ENCODE measurements at regions not wholly inside any gene's neighbourhood (a gene's known extent, or its start where the extent isn't known, plus 50 kb on each side); places are given as distances from the start of the nearest gene placed in this dataset.
A peak's percentile ranks its signal among the peaks of the same experiment; 100 is the strongest.

DNA sequence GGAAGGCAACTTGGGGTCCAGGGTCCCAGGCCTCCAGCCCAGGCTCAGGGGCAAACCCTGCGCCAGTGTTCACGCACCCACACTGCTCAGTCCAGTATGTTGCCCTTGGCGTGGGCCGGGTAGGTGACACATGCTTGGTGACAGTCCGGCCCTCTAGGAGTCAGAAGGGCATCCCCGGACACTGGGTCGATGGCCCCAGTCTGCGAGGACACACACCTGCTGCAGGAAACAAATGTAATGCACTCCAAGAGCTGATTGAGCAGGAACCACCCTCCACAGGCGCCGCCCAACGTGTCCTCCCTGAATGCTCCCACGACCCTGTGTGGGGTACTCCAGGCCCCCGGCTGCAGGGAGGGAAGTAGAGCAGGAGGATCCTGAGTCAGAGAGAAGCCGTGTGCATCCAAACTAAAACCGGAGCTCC, 160.7 kb downstream of the DLL1 start:
- H3K36me3 ChIP-seq, result no peaks in the 10 kb centered on the region
- TF ChIP-seq, protein P1, sequence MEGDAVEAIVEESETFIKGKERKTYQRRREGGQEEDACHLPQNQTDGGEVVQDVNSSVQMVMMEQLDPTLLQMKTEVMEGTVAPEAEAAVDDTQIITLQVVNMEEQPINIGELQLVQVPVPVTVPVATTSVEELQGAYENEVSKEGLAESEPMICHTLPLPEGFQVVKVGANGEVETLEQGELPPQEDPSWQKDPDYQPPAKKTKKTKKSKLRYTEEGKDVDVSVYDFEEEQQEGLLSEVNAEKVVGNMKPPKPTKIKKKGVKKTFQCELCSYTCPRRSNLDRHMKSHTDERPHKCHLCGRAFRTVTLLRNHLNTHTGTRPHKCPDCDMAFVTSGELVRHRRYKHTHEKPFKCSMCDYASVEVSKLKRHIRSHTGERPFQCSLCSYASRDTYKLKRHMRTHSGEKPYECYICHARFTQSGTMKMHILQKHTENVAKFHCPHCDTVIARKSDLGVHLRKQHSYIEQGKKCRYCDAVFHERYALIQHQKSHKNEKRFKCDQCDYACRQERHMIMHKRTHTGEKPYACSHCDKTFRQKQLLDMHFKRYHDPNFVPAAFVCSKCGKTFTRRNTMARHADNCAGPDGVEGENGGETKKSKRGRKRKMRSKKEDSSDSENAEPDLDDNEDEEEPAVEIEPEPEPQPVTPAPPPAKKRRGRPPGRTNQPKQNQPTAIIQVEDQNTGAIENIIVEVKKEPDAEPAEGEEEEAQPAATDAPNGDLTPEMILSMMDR (IDR thresholded peaks at IDR 0.05; ENCODE audit: low read depth, low read length), result no peak
- no peak overlapping the region for H3K4me3 ChIP-seq
- no peak for DNase-seq (ENCODE audit: low read depth in 1 of 2, low spot score in 1 of 2)
- H3K27ac ChIP-seq, result no peak overlapping the region
- H3K9me3 ChIP-seq (ENCODE audit: low read depth), result no peaks in the 10 kb centered on the region
- no peaks in the 10 kb centered on the region for H3K4me1 ChIP-seq (ENCODE audit: low read depth)
- no peaks in the 10 kb centered on the region for H3K27me3 ChIP-seq

DNA sequence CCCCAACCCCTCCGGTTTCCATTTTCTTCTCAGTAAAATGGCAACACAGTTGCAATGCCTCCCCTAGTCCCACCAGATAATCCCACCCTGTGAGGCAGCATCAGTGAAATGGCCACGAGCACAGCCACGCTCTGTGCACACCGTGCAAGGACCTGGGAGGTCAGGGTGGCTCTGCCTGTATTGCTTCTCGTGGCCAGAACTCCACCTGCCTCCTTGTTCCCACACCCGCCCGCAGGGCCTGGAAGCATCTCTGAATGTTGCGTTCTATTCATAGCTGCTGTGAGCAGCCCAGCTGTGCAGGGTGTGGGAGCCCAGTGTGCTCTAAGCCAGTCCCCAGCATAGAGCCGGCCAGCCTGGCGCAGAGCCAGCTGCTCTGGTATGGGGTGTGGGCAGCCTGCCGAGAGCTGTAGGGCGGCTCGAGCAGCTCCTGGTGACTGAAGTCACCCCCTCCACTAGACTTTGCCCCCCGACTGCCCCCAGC, 161.1 kb downstream of the DLL1 start:
- Histone ChIP-seq H3K9me3 (ENCODE audit: low read depth) (no peaks in the 10 kb centered on the region), H3K27me3 (no peaks in the 10 kb centered on the region), H3K4me3 (no peak overlapping the region), H3K36me3 (no peaks in the 10 kb centered on the region), H3K4me1 (ENCODE audit: low read depth) (no peaks in the 10 kb centered on the region), H3K27ac (no peak overlapping the region)
- TF ChIP-seq, protein P1 (IDR thresholded peaks at IDR 0.05; ENCODE audit: low read depth, low read length), result no peak
- DNase-seq (ENCODE audit: low read depth in 1 of 2, low spot score in 1 of 2), result peak; percentile 38 to 69

DNA sequence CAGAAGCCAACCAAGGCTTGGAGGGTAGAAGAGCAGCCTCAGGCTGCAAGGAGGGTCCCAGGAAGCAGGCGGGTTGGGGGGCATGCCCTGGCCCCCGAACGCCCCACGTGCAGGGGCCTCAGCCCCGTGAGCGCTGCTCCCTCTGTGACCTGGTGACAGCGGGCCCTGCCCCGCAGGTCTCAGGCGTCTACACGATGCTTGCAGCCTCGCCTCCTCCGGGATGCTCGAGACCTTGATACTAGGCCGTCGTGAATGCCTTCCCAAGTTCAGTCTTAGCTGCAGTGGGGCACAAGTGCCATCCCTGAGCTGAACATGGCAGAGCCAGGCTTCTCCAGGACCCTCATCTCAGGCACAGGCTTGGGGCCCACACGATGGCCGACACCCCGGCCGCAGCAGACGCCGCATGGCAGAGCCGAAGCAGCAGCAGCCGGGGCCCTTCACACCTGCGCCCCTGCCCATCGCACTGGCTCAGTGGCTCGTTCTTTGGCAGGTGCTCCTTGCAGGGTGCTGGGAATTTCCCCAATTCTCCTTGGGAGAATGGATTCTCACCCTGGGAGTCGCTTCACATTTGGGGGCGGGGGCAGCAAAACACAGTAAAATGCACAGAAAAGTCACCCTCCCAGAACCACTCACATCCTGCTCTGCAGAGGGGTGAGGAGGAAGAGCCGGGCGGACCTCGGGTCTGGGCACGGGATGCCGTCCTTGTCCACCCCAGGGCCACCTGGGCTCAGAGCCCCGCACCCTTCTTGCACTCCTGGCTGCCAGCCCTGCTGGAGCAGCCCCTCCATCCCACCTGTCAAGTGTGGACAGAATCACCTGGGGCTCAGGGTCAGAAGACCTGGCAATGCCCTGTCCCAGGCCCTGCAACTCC, 161.8 kb downstream of the DLL1 start:
- H3K4me1 ChIP-seq (ENCODE audit: low read depth), result no peaks in the 10 kb centered on the region
- no peak for DNase-seq (ENCODE audit: low read depth in 1 of 2, low spot score in 1 of 2)
- no peak overlapping the region for H3K27ac ChIP-seq
- H3K36me3 ChIP-seq, result no peaks in the 10 kb centered on the region
- H3K9me3 ChIP-seq (ENCODE audit: low read depth), result no peaks in the 10 kb centered on the region
- TF ChIP-seq, protein P1 (IDR thresholded peaks at IDR 0.05; ENCODE audit: low read depth, low read length), result no peak
- H3K4me3 ChIP-seq, result no peak overlapping the region
- no peaks in the 10 kb centered on the region for H3K27me3 ChIP-seq

DNA sequence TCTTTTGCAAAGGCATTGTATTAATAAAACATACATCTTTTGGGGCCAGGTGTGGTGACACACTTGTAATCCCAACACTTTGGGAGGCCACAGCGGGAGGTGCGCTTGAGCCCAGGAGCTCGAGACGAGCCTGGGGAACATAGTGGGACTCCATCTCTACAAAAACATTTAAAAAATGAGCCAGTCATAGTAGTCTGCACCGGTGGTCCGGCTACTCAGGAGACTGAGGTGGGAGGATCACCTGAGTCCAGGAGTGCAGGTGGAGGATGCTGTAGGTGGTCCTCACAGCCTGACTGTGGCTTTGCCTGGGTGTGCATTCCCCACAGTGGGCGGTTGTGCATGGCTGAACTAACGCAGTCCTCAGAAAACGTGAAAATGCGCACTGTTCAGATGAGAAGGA, 162.5 kb downstream of the DLL1 start:
- H3K9me3 ChIP-seq (ENCODE audit: low read depth), result no peaks in the 10 kb centered on the region
- H3K27me3 ChIP-seq, result no peaks in the 10 kb centered on the region
- DNase-seq (ENCODE audit: low read depth in 1 of 2, low spot score in 1 of 2), result no peak
- no peaks in the 10 kb centered on the region for H3K4me1 ChIP-seq (ENCODE audit: low read depth)
- TF ChIP-seq, protein P1 (IDR thresholded peaks at IDR 0.05; ENCODE audit: low read depth, low read length), result no peak
- no peak overlapping the region for H3K27ac ChIP-seq
- no peak overlapping the region for H3K4me3 ChIP-seq
- H3K36me3 ChIP-seq, result no peaks in the 10 kb centered on the region

DNA sequence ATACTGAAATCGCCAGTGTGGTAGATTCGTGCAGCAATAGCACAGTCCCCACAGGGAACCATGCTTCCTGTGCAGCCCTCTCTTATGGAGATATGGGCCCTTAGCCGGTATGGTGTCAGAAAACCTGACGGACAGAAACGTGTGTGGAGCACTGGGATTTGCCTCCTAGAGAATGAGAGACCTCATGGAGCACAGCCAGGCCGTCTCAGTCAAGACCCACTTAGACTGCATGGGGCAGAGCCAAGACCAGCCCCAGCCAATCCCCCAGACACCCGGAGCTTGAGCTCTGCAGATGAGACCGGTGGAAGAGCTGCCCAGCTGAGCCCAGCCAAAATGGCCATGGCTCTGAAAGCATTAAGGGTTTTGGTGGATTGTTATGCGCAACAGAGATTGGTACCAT, 163.7 kb downstream of the DLL1 start:
- DNase-seq (ENCODE audit: low read depth in 1 of 2, low spot score in 1 of 2), result no peak
- no peaks in the 10 kb centered on the region for H3K27me3 ChIP-seq
- no peak overlapping the region for H3K4me3 ChIP-seq
- no peaks in the 10 kb centered on the region for H3K4me1 ChIP-seq (ENCODE audit: low read depth)
- no peaks in the 10 kb centered on the region for H3K9me3 ChIP-seq (ENCODE audit: low read depth)
- H3K36me3 ChIP-seq, result no peaks in the 10 kb centered on the region
- no peak overlapping the region for H3K27ac ChIP-seq
- TF ChIP-seq, protein P1 (IDR thresholded peaks at IDR 0.05; ENCODE audit: low read depth, low read length), result no peak
